Activated naive CD4-positive, alpha-beta T cell treated with anti-CD3 and anti-CD28 coated beads, Interleukin-2, amount 10 ng/mL, durations not matched to agents 7 days and 5 days (primary cell): ENCODE measurements at regions not wholly inside any gene's neighbourhood (a gene's known extent, or its start where the extent isn't known, plus 50 kb on each side); places are given as distances from the start of the nearest gene placed in this dataset.

ENCODE experiments used
- CTCF ChIA-PET: fragments of 350-600 bp; sonication (Branson Sonifier 250); formaldehyde crosslinking; loops from one replicate; lab custom pipeline; 2021; ENCODE audit warnings: antibody characterized with exemption; lab: Charles Lee
- DNase-seq: peaks from one replicate; pipeline ENCODE4 v3.0.0-alpha.2; 2020
- H3K27ac Mint-ChIP-seq: one replicate; pipeline ENCODE4 v1.8.0; 2021; ENCODE audit warnings: mild to moderate bottlenecking, moderate library complexity, mixed read lengths
- H3K27me3 Mint-ChIP-seq: one replicate; pipeline ENCODE4 v1.8.0; 2021; ENCODE audit warnings: mild to moderate bottlenecking, mixed read lengths
- H3K36me3 Mint-ChIP-seq: one replicate; pipeline ENCODE4 v1.8.0; 2021; ENCODE audit warnings: mixed read lengths
- H3K4me1 Mint-ChIP-seq: one replicate; pipeline ENCODE4 v1.8.0; 2021; ENCODE audit warnings: mixed read lengths
- H3K4me3 Mint-ChIP-seq: one replicate; pipeline ENCODE4 v1.8.0; 2021; ENCODE audit warnings: mild to moderate bottlenecking, moderate library complexity, mixed read lengths
- H3K9me3 Mint-ChIP-seq: one replicate; pipeline ENCODE4 v1.8.0; 2021; ENCODE audit warnings: mixed read lengths

- Mint-ChIP-seq H3K9me3 (no peaks in the 10 kb centered on the region), H3K27ac (no peak overlapping the region), H3K27me3 (no peaks in the 10 kb centered on the region), H3K36me3 (no peaks in the 10 kb centered on the region), H3K4me1 (no peaks in the 10 kb centered on the region), H3K4me3 (no peak overlapping the region)
- DNase-seq: no peak
- CTCF ChIA-PET: no interaction called here
Measured at GRCh38 chr20:9939231-9939630, 95.6 kb upstream of the ANKEF1 start.

- Mint-ChIP-seq H3K9me3 (no peaks in the 10 kb centered on the region), H3K27ac (no peak overlapping the region), H3K36me3 (no peaks in the 10 kb centered on the region), H3K4me1 (no peaks in the 10 kb centered on the region), H3K27me3 (no peaks in the 10 kb centered on the region), H3K4me3 (no peak overlapping the region)
- DNase-seq: no peak
- CTCF ChIA-PET: no interaction called here
Measured at GRCh38 chr20:9935285-9935684, 96.4 kb upstream of the PAK5 start.

- Mint-ChIP-seq H3K9me3 (no peaks in the 10 kb centered on the region), H3K4me1 (no peaks in the 10 kb centered on the region), H3K4me3 (no peak overlapping the region), H3K27ac (no peak overlapping the region), H3K27me3 (no peaks in the 10 kb centered on the region), H3K36me3 (no peaks in the 10 kb centered on the region)
- no peak for DNase-seq
- CTCF ChIA-PET: no interaction called here
Measured at GRCh38 chr20:9930142-9930541, 91.3 kb upstream of the PAK5 start.

GRCh38 chr20:9928955-9929354, 90.1 kb upstream of the PAK5 start:
- no peak overlapping the region for H3K4me3 Mint-ChIP-seq
- H3K27me3 Mint-ChIP-seq: no peaks in the 10 kb centered on the region
- H3K36me3 Mint-ChIP-seq: no peaks in the 10 kb centered on the region
- no peak for DNase-seq
- CTCF ChIA-PET: no interaction called here
- H3K27ac Mint-ChIP-seq: no peak overlapping the region
- no peaks in the 10 kb centered on the region for H3K9me3 Mint-ChIP-seq
- no peaks in the 10 kb centered on the region for H3K4me1 Mint-ChIP-seq

- no peaks in the 10 kb centered on the region for H3K4me1 Mint-ChIP-seq
- no peak for DNase-seq
- H3K27me3 Mint-ChIP-seq: no peaks in the 10 kb centered on the region
- H3K9me3 Mint-ChIP-seq: no peaks in the 10 kb centered on the region
- no peaks in the 10 kb centered on the region for H3K36me3 Mint-ChIP-seq
- no peak overlapping the region for H3K27ac Mint-ChIP-seq
- H3K4me3 Mint-ChIP-seq: no peak overlapping the region
- CTCF ChIA-PET: no interaction called here
Measured at GRCh38 chr20:9928281-9928737, 89.4 kb upstream of the PAK5 start.

- H3K27me3 Mint-ChIP-seq: no peaks in the 10 kb centered on the region
- H3K36me3 Mint-ChIP-seq: no peaks in the 10 kb centered on the region
- CTCF ChIA-PET: no interaction called here
- no peak overlapping the region for H3K4me3 Mint-ChIP-seq
- no peaks in the 10 kb centered on the region for H3K9me3 Mint-ChIP-seq
- no peaks in the 10 kb centered on the region for H3K4me1 Mint-ChIP-seq
- DNase-seq: no peak
- H3K27ac Mint-ChIP-seq: no peak overlapping the region
Measured at GRCh38 chr20:9927224-9927623, 88.3 kb upstream of the PAK5 start.

- H3K36me3 Mint-ChIP-seq: no peaks in the 10 kb centered on the region
- no peaks in the 10 kb centered on the region for H3K4me1 Mint-ChIP-seq
- H3K27ac Mint-ChIP-seq: no peak overlapping the region
- H3K4me3 Mint-ChIP-seq: no peak overlapping the region
- no peaks in the 10 kb centered on the region for H3K27me3 Mint-ChIP-seq
- CTCF ChIA-PET: no interaction called here
- H3K9me3 Mint-ChIP-seq: no peaks in the 10 kb centered on the region
- no peak for DNase-seq
Measured at GRCh38 chr20:9926476-9926875, 87.6 kb upstream of the PAK5 start.

- Mint-ChIP-seq H3K9me3 (no peaks in the 10 kb centered on the region), H3K4me3 (no peak overlapping the region), H3K4me1 (no peaks in the 10 kb centered on the region), H3K27ac (no peak overlapping the region), H3K36me3 (no peaks in the 10 kb centered on the region), H3K27me3 (no peaks in the 10 kb centered on the region)
- DNase-seq: no peak
- CTCF ChIA-PET: no interaction called here
Measured at GRCh38 chr20:9926007-9926406, 87.1 kb upstream of the PAK5 start.

- H3K27ac Mint-ChIP-seq: no peak overlapping the region
- no peak overlapping the region for H3K4me3 Mint-ChIP-seq
- CTCF ChIA-PET: no interaction called here
- no peaks in the 10 kb centered on the region for H3K9me3 Mint-ChIP-seq
- no peaks in the 10 kb centered on the region for H3K4me1 Mint-ChIP-seq
- no peaks in the 10 kb centered on the region for H3K27me3 Mint-ChIP-seq
- no peaks in the 10 kb centered on the region for H3K36me3 Mint-ChIP-seq
- DNase-seq: no peak
Measured at GRCh38 chr20:9923648-9924047, 84.8 kb upstream of the PAK5 start.

- no peak overlapping the region for H3K27ac Mint-ChIP-seq
- H3K4me1 Mint-ChIP-seq: no peaks in the 10 kb centered on the region
- CTCF ChIA-PET: no interaction called here
- no peak overlapping the region for H3K4me3 Mint-ChIP-seq
- H3K36me3 Mint-ChIP-seq: no peaks in the 10 kb centered on the region
- no peak for DNase-seq
- no peaks in the 10 kb centered on the region for H3K9me3 Mint-ChIP-seq
- H3K27me3 Mint-ChIP-seq: peaks cover 4% of the 10 kb centered on the region
Measured at GRCh38 chr20:9920866-9921265, 82.0 kb upstream of the PAK5 start.

- Mint-ChIP-seq H3K4me1 (no peaks in the 10 kb centered on the region), H3K27me3 (peaks cover 4% of the 10 kb centered on the region), H3K36me3 (no peaks in the 10 kb centered on the region), H3K9me3 (no peaks in the 10 kb centered on the region), H3K4me3 (no peak overlapping the region), H3K27ac (no peak overlapping the region)
- DNase-seq: no peak
- CTCF ChIA-PET: no interaction called here
Measured at GRCh38 chr20:9919271-9920014, 80.6 kb upstream of the PAK5 start.

GRCh38 chr20:9918348-9918747, 79.5 kb upstream of the PAK5 start:
- CTCF ChIA-PET: no interaction called here
- Mint-ChIP-seq H3K27ac (no peak overlapping the region), H3K27me3 (peaks cover 4% of the 10 kb centered on the region)

GRCh38 chr20:9916761-9917160, 77.9 kb upstream of the PAK5 start:
- H3K9me3 Mint-ChIP-seq: no peaks in the 10 kb centered on the region

More at GRCh38 chr20:9918348-9918747, 79.5 kb upstream of the PAK5 start:
- no peaks in the 10 kb centered on the region for H3K4me1 Mint-ChIP-seq
- no peak for DNase-seq
- no peak overlapping the region for H3K4me3 Mint-ChIP-seq
- no peaks in the 10 kb centered on the region for H3K36me3 Mint-ChIP-seq
- no peaks in the 10 kb centered on the region for H3K9me3 Mint-ChIP-seq

GRCh38 chr20:9912858-9913434, 74.1 kb upstream of the PAK5 start:
- Mint-ChIP-seq H3K36me3 (no peaks in the 10 kb centered on the region), H3K4me3 (no peak overlapping the region), H3K27ac (no peak overlapping the region), H3K4me1 (no peaks in the 10 kb centered on the region), H3K9me3 (no peaks in the 10 kb centered on the region), H3K27me3 (peaks cover 4% of the 10 kb centered on the region)
- peak; percentile 33 for DNase-seq
- CTCF ChIA-PET: interaction anchor here (1.7 to 2.8 kb wide), 3 partner anchors 11 to 504 kb away, joined by 4 to 18 read pairs (median 14); no protein-coding TSS in a partner anchor

More at GRCh38 chr20:9916761-9917160, 77.9 kb upstream of the PAK5 start:
- H3K36me3 Mint-ChIP-seq: no peaks in the 10 kb centered on the region
- CTCF ChIA-PET: no interaction called here
- DNase-seq: no peak
- H3K4me3 Mint-ChIP-seq: no peak overlapping the region
- H3K27me3 Mint-ChIP-seq: peaks cover 4% of the 10 kb centered on the region
- H3K27ac Mint-ChIP-seq: no peak overlapping the region
- H3K4me1 Mint-ChIP-seq: no peaks in the 10 kb centered on the region

GRCh38 chr20:9912290-9912689, 73.4 kb upstream of the PAK5 start:
- peaks cover 4% of the 10 kb centered on the region for H3K27me3 Mint-ChIP-seq
- H3K9me3 Mint-ChIP-seq: no peaks in the 10 kb centered on the region
- H3K4me3 Mint-ChIP-seq: no peak overlapping the region
- H3K4me1 Mint-ChIP-seq: no peaks in the 10 kb centered on the region
- DNase-seq: no peak
- no peaks in the 10 kb centered on the region for H3K36me3 Mint-ChIP-seq
- H3K27ac Mint-ChIP-seq: no peak overlapping the region
- CTCF ChIA-PET: interaction anchor here (1.9 to 2.8 kb wide), 2 partner anchors 10 to 295 kb away, joined by 14 to 18 read pairs; no protein-coding TSS in a partner anchor
